CD4-positive, alpha-beta T cell treated with Interleukin-17A for 4 hours (primary cell): ENCODE measurements at regions not wholly inside any gene's neighbourhood (a gene's known extent, or its start where the extent isn't known, plus 50 kb on each side); places are given as distances from the start of the nearest gene placed in this dataset.

Source experiments
- DNase-seq: peaks from one replicate; pipeline ENCODE4 v3.0.0-alpha.2; 2020; ENCODE audit warnings: mixed read lengths

- DNase-seq = no peak
Measured at GRCh38 chr3:117480525-117480924, 770.9 kb downstream of the TUSC7 start.

- DNase-seq = no peak
Measured at GRCh38 chr3:117480972-117481371, 771.4 kb downstream of the TUSC7 start.

GRCh38 chr3:117483839-117484238 is 774.3 kb downstream of the TUSC7 start:
- DNase-seq = no peak

GRCh38 chr3:117485841-117486240 is 776.3 kb downstream of the TUSC7 start:
- no peak for DNase-seq

- no peak for DNase-seq
Measured at GRCh38 chr3:117486719-117487716, 777.4 kb downstream of the TUSC7 start.

GRCh38 chr3:117488983-117489382 is 779.4 kb downstream of the TUSC7 start:
- DNase-seq = no peak

GRCh38 chr3:117489663-117490079 is 780.1 kb downstream of the TUSC7 start:
- DNase-seq = no peak

- DNase-seq = no peak
Measured at GRCh38 chr3:117490716-117491115, 781.1 kb downstream of the TUSC7 start.

GRCh38 chr3:117495620-117496019 is 786.0 kb downstream of the TUSC7 start:
- no peak for DNase-seq

GRCh38 chr3:117499189-117499870 is 789.8 kb downstream of the TUSC7 start:
- no peak for DNase-seq

GRCh38 chr3:117507958-117508357 is 798.4 kb downstream of the TUSC7 start:
- DNase-seq = no peak

- DNase-seq = no peak
Measured at GRCh38 chr3:117509858-117510257, 800.3 kb downstream of the TUSC7 start.

GRCh38 chr3:117510396-117510795 is 800.8 kb downstream of the TUSC7 start:
- DNase-seq = no peak

- no peak for DNase-seq
Measured at GRCh38 chr3:117512975-117513374, 803.4 kb downstream of the TUSC7 start.

GRCh38 chr3:117515309-117515708 is 805.7 kb downstream of the TUSC7 start:
- no peak for DNase-seq

GRCh38 chr3:117518364-117518763 is 808.8 kb downstream of the TUSC7 start:
- DNase-seq = no peak

GRCh38 chr3:117519776-117520175 is 810.2 kb downstream of the TUSC7 start:
- no peak for DNase-seq

GRCh38 chr3:117520582-117520981 is 811.0 kb downstream of the TUSC7 start:
- DNase-seq = no peak

- DNase-seq = no peak
Measured at GRCh38 chr3:117523418-117523817, 813.8 kb downstream of the TUSC7 start.

- DNase-seq = no peak
Measured at GRCh38 chr3:117524890-117525289, 815.3 kb downstream of the TUSC7 start.

- DNase-seq = no peak
Measured at GRCh38 chr3:117526470-117527079, 817.0 kb downstream of the TUSC7 start.

- no peak for DNase-seq
Measured at GRCh38 chr3:117527346-117527745, 817.8 kb downstream of the TUSC7 start.

GRCh38 chr3:117528688-117529087 is 819.1 kb downstream of the TUSC7 start:
- no peak for DNase-seq
